ENCODE measurements at regions not wholly inside any gene's neighbourhood (a gene's known extent, or its start where the extent isn't known, plus 50 kb on each side); places are given as distances from the start of the nearest gene placed in this dataset.

GRCh38 chr13:111950697-111951096 is 116.3 kb upstream of the SOX1 start:
- WGBS = 67% methylated on average over 4 of the region's 4 CpGs
- Histone ChIP-seq H3K4me3 (ENCODE audit: low read depth in 1 of 3, low read length in 3 of 3) (no peak overlapping the region), H3K4me1 (ENCODE audit: control insufficient read depth in 4 of 4, insufficient read depth in 4 of 4, low read length in 3 of 4) (no peaks in the 10 kb centered on the region), H3K27me3 (ENCODE audit: control insufficient read depth in 4 of 4, insufficient read depth in 4 of 4, low read length in 3 of 4) (peaks cover 0 to 3% (median 0%) of the 10 kb centered on the region in 4 donors), H3K9me3 (ENCODE audit: control insufficient read depth in 4 of 4, low read length in 3 of 4) (peaks cover 2 to 12% (median 10%) of the 10 kb centered on the region in 4 donors), H3K9ac (ENCODE audit: low read depth in 1 of 2, low read length in 2 of 2) (no peak overlapping the region), H3K36me3 (ENCODE audit: control insufficient read depth in 4 of 4, insufficient read depth in 3 of 4, low read depth in 1 of 4, low read length in 3 of 4) (no peaks in the 10 kb centered on the region), H3K27ac (ENCODE audit: low read depth in 1 of 2, low read length in 2 of 2) (no peak overlapping the region)
- DNase-seq (ENCODE audit: low spot score) = peak; percentile 12
- TF ChIP-seq JUND (IDR thresholded peaks at IDR 0.05) (no peak), RAD21 (IDR thresholded peaks at IDR 0.05) (no peak), FOXA1 (IDR thresholded peaks at IDR 0.05) (no peak), GABPA (IDR thresholded peaks at IDR 0.05 in 1 of 2, conservative IDR thresholded peaks at IDR 0.05 in 1 of 2) (no peak), ATF3 (IDR thresholded peaks at IDR 0.05) (no peak), HNF4A (conservative IDR thresholded peaks at IDR 0.05) (no peak), HNF4G (IDR thresholded peaks at IDR 0.05) (no peak), CTCF (IDR thresholded peaks at IDR 0.05; ENCODE audit: low read depth, low read length, missing input control) (no peak), SP1 (IDR thresholded peaks at IDR 0.05) (no peak), TAF1 (conservative IDR thresholded peaks at IDR 0.05) (no peak), MAX (IDR thresholded peaks at IDR 0.05) (no peak), ZBTB33 (IDR thresholded peaks at IDR 0.05) (no peak), NR2F2 (IDR thresholded peaks at IDR 0.05) (no peak)

GRCh38 chr13:111952032-111952431 is 114.9 kb upstream of the SOX1 start:
- H3K4me1 ChIP-seq (ENCODE audit: control insufficient read depth in 4 of 4, insufficient read depth in 4 of 4, low read length in 3 of 4) = no peaks in the 10 kb centered on the region
- peaks cover 0 to 5% (median 2%) of the 10 kb centered on the region in 4 donors for H3K27me3 ChIP-seq (ENCODE audit: control insufficient read depth in 4 of 4, insufficient read depth in 4 of 4, low read length in 3 of 4)
- peaks cover 2 to 12% (median 10%) of the 10 kb centered on the region in 4 donors for H3K9me3 ChIP-seq (ENCODE audit: control insufficient read depth in 4 of 4, low read length in 3 of 4)
- peak; percentile 23 for DNase-seq (ENCODE audit: low spot score)
- TF ChIP-seq HNF4A (conservative IDR thresholded peaks at IDR 0.05) = no peak
- no peak for TF ChIP-seq REST (IDR thresholded peaks at IDR 0.05)
- TF ChIP-seq RXRA (IDR thresholded peaks at IDR 0.05) = no peak
- no peak for TF ChIP-seq RAD21 (IDR thresholded peaks at IDR 0.05)
- TF ChIP-seq GABPA (IDR thresholded peaks at IDR 0.05 in 1 of 2, conservative IDR thresholded peaks at IDR 0.05 in 1 of 2) = no peak
- no peak for TF ChIP-seq NR2F2 (IDR thresholded peaks at IDR 0.05)
- no peak for TF ChIP-seq ATF3 (IDR thresholded peaks at IDR 0.05)
- no peak for TF ChIP-seq JUND (IDR thresholded peaks at IDR 0.05)
- TF ChIP-seq TAF1 (conservative IDR thresholded peaks at IDR 0.05) = no peak
- no peak for TF ChIP-seq MAX (IDR thresholded peaks at IDR 0.05)
- TF ChIP-seq ZBTB33 (IDR thresholded peaks at IDR 0.05) = no peak
- TF ChIP-seq FOXA1 (IDR thresholded peaks at IDR 0.05) = no peak
- H3K36me3 ChIP-seq (ENCODE audit: control insufficient read depth in 4 of 4, insufficient read depth in 3 of 4, low read depth in 1 of 4, low read length in 3 of 4) = no peaks in the 10 kb centered on the region
- no peak overlapping the region for H3K9ac ChIP-seq (ENCODE audit: low read depth in 1 of 2, low read length in 2 of 2)
- 72% methylated on average over 9 of the region's 9 CpGs for WGBS
- no peak overlapping the region for H3K27ac ChIP-seq (ENCODE audit: low read depth in 1 of 2, low read length in 2 of 2)
- H3K4me3 ChIP-seq (ENCODE audit: low read depth in 1 of 3, low read length in 3 of 3) = no peak overlapping the region

Measured in liver (tissue), 8 donors.